SH-SY5Y (cell line): ENCODE measurements at regions not wholly inside any gene's neighbourhood (a gene's known extent, or its start where the extent isn't known, plus 50 kb on each side); places are given as distances from the start of the nearest gene placed in this dataset.

Experiments
- GATA2 ChIP-seq: IDR thresholded peaks from 2 replicates; pipeline ENCODE4 v1.6.1; 2011; ENCODE audit warnings: mild to moderate bottlenecking, low read depth, low read length
- GATA3 ChIP-seq: IDR thresholded peaks from 2 replicates; pipeline ENCODE4 v1.6.1; 2011; ENCODE audit warnings: low read depth, mild to moderate bottlenecking, low read length, moderate library complexity

- TF ChIP-seq GATA2 (no peak), GATA3 (no peak)
Observed at GRCh38 chr5:89281766-89282553, 399.0 kb upstream of the MEF2C start.

GRCh38 chr5:89281211-89281610 lies 398.2 kb upstream of the MEF2C start:
- TF ChIP-seq GATA2 (no peak), GATA3 (no peak)

GRCh38 chr5:89280103-89281037 lies 397.4 kb upstream of the MEF2C start:
- TF ChIP-seq GATA2 (no peak), GATA3 (no peak)

- TF ChIP-seq GATA2, result no peak
- TF ChIP-seq GATA3, result no peak
Observed at GRCh38 chr5:89279391-89280036, 396.5 kb upstream of the MEF2C start.

- TF ChIP-seq GATA3, result no peak
- TF ChIP-seq GATA2, result no peak
Observed at GRCh38 chr5:89277816-89278215, 394.8 kb upstream of the MEF2C start.

- no peak for TF ChIP-seq GATA2
- no peak for TF ChIP-seq GATA3
Observed at GRCh38 chr5:89276566-89277305, 393.8 kb upstream of the MEF2C start.

- TF ChIP-seq GATA3 (no peak), GATA2 (no peak)
Observed at GRCh38 chr5:89275066-89275855, 392.3 kb upstream of the MEF2C start.

GRCh38 chr5:89273289-89273688 lies 390.3 kb upstream of the MEF2C start:
- TF ChIP-seq GATA3 (no peak), GATA2 (no peak)

- TF ChIP-seq GATA3, result no peak
- no peak for TF ChIP-seq GATA2
Observed at GRCh38 chr5:89270901-89271300, 387.9 kb upstream of the MEF2C start.

GRCh38 chr5:89269721-89270120 lies 386.7 kb upstream of the MEF2C start:
- TF ChIP-seq GATA2 (no peak), GATA3 (no peak)

GRCh38 chr5:89268460-89268859 lies 385.5 kb upstream of the MEF2C start:
- no peak for TF ChIP-seq GATA2
- TF ChIP-seq GATA3, result no peak

- no peak for TF ChIP-seq GATA2
- no peak for TF ChIP-seq GATA3
Observed at GRCh38 chr5:89267788-89268187, 384.8 kb upstream of the MEF2C start.
